K562 (cell line): ENCODE measurements at regions not wholly inside any gene's neighbourhood (a gene's known extent, or its start where the extent isn't known, plus 50 kb on each side); places are given as distances from the start of the nearest gene placed in this dataset.

ENCODE experiments used
- ATAC-seq: fragments of 200-7000 bp; cut with Tn5 transposase; 3 replicates; pipeline ENCODE4 v1.9.1; 2020; ENCODE audit warnings: moderate library complexity
- BruUV-seq: library from RNA; stranded (reverse); fragments of 400-500 nt; replicated peaks from 2 replicates; lab custom pipeline; 2021; lab: Mats Ljungman, UMichigan
- CTCF ChIA-PET: fragments of 300-600 bp; formaldehyde crosslinking; extraction: SDS; loops from one replicate; lab custom pipeline; 2021; ENCODE audit warnings: low intra/inter-chr PET ratio; lab: Yijun Ruan, JAX
- POLR2A ChIA-PET: fragments of 300-600, 350-650 bp; sonication (Branson Sonifier 250); formaldehyde crosslinking; extraction: SDS; loops from one replicate; lab custom pipeline; 2021; ENCODE audit warnings: antibody characterized with exemption, inconsistent platforms; lab: Yijun Ruan, JAX
- DNase-seq, 4 experiments: peaks; one replicate each; pipeline versions ENCODE4 v3.0.0 to v3.0.0-alpha.2; 2011 to 2018; ENCODE audit warnings: low spot score in 3 of 4, mixed read lengths in 3 of 4; ENCODE audit errors: extremely low read depth in 1 of 4
- FAIRE-seq: peaks from 2 replicates; lab custom pipeline; 2011; peaks lifted over from hg19 to GRCh38; lab: Jason Lieb, UNC
- H2AFZ ChIP-seq: 2 replicates; pipeline ENCODE4 v1.6.0; 2011; ENCODE audit warnings: low read depth, low read length, control low read depth, inconsistent platforms
- H3K27ac ChIP-seq: fragments of 200-600 bp; 3 replicates; pipeline ENCODE4 v1.8.0; 2011; ENCODE audit warnings: low read depth, mild to moderate bottlenecking, control low read depth, inconsistent platforms, low read length, moderate library complexity, mixed read lengths; ENCODE audit errors: extremely low read depth
- H3K27me3 ChIP-seq, 2 experiments: fragments of 300-600 bp in 1 of 2; 2 replicates in 1 of 2; 3 replicates in 1 of 2; pipeline versions ENCODE4 v1.6.0 to v1.8.0; 2011; ENCODE audit warnings: inconsistent platforms in 2 of 2, low read length in 2 of 2, mild to moderate bottlenecking in 1 of 2, mixed read lengths in 1 of 2, moderate library complexity in 1 of 2; ENCODE audit not compliant: control insufficient read depth in 2 of 2, insufficient read depth in 2 of 2
- H3K36me3 ChIP-seq: fragments of 300-600 bp; 3 replicates; pipeline ENCODE4 v1.8.0; 2011; ENCODE audit warnings: mild to moderate bottlenecking, low read length, inconsistent platforms; ENCODE audit not compliant: control insufficient read depth, insufficient read depth
- H3K4me1 ChIP-seq, 2 experiments: fragments of 200-600 bp in 1 of 2; replicated peaks in 1 of 2; 2 replicates in 1 of 2; 3 replicates in 1 of 2; pipeline versions ENCODE4 v1.5.1 to v1.8.0; 2011; ENCODE audit warnings: inconsistent platforms in 2 of 2, low read length in 2 of 2, mild to moderate bottlenecking in 1 of 2, mixed read lengths in 1 of 2, moderate library complexity in 1 of 2; ENCODE audit not compliant: control insufficient read depth in 2 of 2, insufficient read depth in 2 of 2
- H3K4me2 ChIP-seq: 2 replicates; pipeline ENCODE4 v1.6.1; 2011; ENCODE audit warnings: low read length, control low read depth, inconsistent platforms, mixed read lengths; ENCODE audit not compliant: insufficient read depth
- H3K4me3 ChIP-seq: fragments of 200-600 bp; sonication (generic), shearing (Covaris generic); 2 replicates; pipeline ENCODE4 v1.5.1; 2016; ENCODE audit warnings: control low read depth, inconsistent platforms
- H3K79me2 ChIP-seq: fragments of 200-600 bp; 3 replicates; pipeline ENCODE4 v1.8.0; 2011; ENCODE audit warnings: low read length, inconsistent platforms; ENCODE audit not compliant: control insufficient read depth, insufficient read depth
- H3K9ac ChIP-seq, 2 experiments: 2 replicates each; pipeline versions ENCODE4 v1.6.0 to v1.6.1; 2011; ENCODE audit warnings: low read depth in 2 of 2, low read length in 2 of 2, control low read depth in 1 of 2, inconsistent platforms in 1 of 2, mild to moderate bottlenecking in 1 of 2, mixed read lengths in 1 of 2; ENCODE audit not compliant: insufficient read depth in 1 of 2
- H3K9me1 ChIP-seq: one replicate; pipeline ENCODE4 v1.6.0; 2011; ENCODE audit warnings: inconsistent platforms, mild to moderate bottlenecking, low read length, moderate library complexity; ENCODE audit not compliant: control insufficient read depth, insufficient read depth
- H3K9me3 ChIP-seq: replicated peaks from 2 replicates; pipeline ENCODE4 v1.5.1; 2011; ENCODE audit warnings: low read depth, low read length, inconsistent platforms; ENCODE audit not compliant: control insufficient read depth, insufficient read depth
- H4K20me1 ChIP-seq: replicated peaks from 2 replicates; pipeline ENCODE4 v1.6.1; 2011; ENCODE audit warnings: low read length, inconsistent platforms, mixed read lengths; ENCODE audit not compliant: control insufficient read depth, insufficient read depth
- FUS ChIP-seq: fragments of 200-400 bp; formaldehyde crosslinking; optimal IDR thresholded peaks from 2 replicates; pipeline ENCODE3; 2017; ENCODE audit warnings: low read depth, low read length
- PTRF ChIP-seq: fragments of 450-650 bp; IDR thresholded peaks from 2 replicates; pipeline ENCODE4 v1.6.1; 2016; ENCODE audit warnings: mild to moderate bottlenecking, missing genetic modification characterization, missing compliant biosample characterization
- RAD51 ChIP-seq: fragments of 450-650 bp; IDR thresholded peaks from 2 replicates; pipeline ENCODE4 v1.7.1; 2016; ENCODE audit warnings: low read depth, mild to moderate bottlenecking, borderline replicate concordance
- SNRNP70 ChIP-seq: fragments of 200-400 bp; formaldehyde crosslinking; optimal IDR thresholded peaks from 2 replicates; pipeline ENCODE3; 2017; ENCODE audit warnings: low read depth, low read length
- ZC3H11A ChIP-seq: IDR thresholded peaks from 2 replicates; pipeline ENCODE4 v1.6.1; 2012; ENCODE audit warnings: low read depth, low read length, improper control_type of control experiment
- ZHX1 ChIP-seq: fragments of 150-350 bp; conservative IDR thresholded peaks from 2 replicates; pipeline ENCODE4 v1.6.1; 2014; ENCODE audit warnings: low read length
- WGBS: fragments of 100-300 bp; shearing (Covaris generic); methylation state at CpG from one replicate; pipeline ENCODE4 v1.1.6; 2016; ENCODE audit warnings: low coverage, mixed read lengths; ENCODE audit not compliant: insufficient coverage; ENCODE audit errors: missing lambda C conversion rate; 5-methylcytosine and 5-hydroxymethylcytosine counted together
- in situ Hi-C: fragments of 300-500 bp; cut with MboI; formaldehyde crosslinking; loops from 4 replicates; pipeline ENCODE4 v1.15.0; 2018; ENCODE audit warnings: inconsistent platforms, mixed read lengths
- intact Hi-C: fragments of 100-400 bp; cut with micrococcal nuclease; formaldehyde crosslinking; loops from 2 replicates; pipeline ENCODE4 v1.14.2; 2022

GRCh38 chr9:7228726-7229125, 471.0 kb downstream of the KDM4C start:
- POLR2A ChIA-PET, result no interaction called here
- 0% methylated on average over 2 of the region's 4 CpGs for WGBS
- H4K20me1 ChIP-seq, result no peaks in the 10 kb centered on the region
- H3K27me3 ChIP-seq, result peaks cover 0 to 16% of the 10 kb centered on the region in 2 experiments; a peak in 2 of 5 replicates
- BruUV-seq, result no TSS peak
- no peak overlapping the region for H3K4me2 ChIP-seq
- no peaks in the 10 kb centered on the region for H3K79me2 ChIP-seq
- no peak overlapping the region for H3K9ac ChIP-seq
- in situ Hi-C loops (no loop called here), intact Hi-C loops (no loop called here)
- FAIRE-seq, result no peak
- H3K9me3 ChIP-seq, result no peaks in the 10 kb centered on the region
- H2AFZ ChIP-seq, result no peak overlapping the region
- ATAC-seq, result no peak
- TF ChIP-seq ZHX1 (no peak), RAD51 (no peak), SNRNP70 (no peak), ZC3H11A (no peak), PTRF (tag) (no peak), FUS (no peak)
- CTCF ChIA-PET, result no interaction called here
- H3K4me1 ChIP-seq, result no peaks in the 10 kb centered on the region
- no peak overlapping the region for H3K27ac ChIP-seq
- H3K9me1 ChIP-seq, result no peaks in the 10 kb centered on the region
- H3K4me3 ChIP-seq, result no peak overlapping the region
- DNase-seq, result no peak
- no peaks in the 10 kb centered on the region for H3K36me3 ChIP-seq
